Caco-2 (cell line): ENCODE measurements at regions not wholly inside any gene's neighbourhood (a gene's known extent, or its start where the extent isn't known, plus 50 kb on each side); places are given as distances from the start of the nearest gene placed in this dataset.

ENCODE experiments used
- BruUV-seq: library from RNA; stranded (reverse); fragments of 400-500 nt; replicated peaks from 2 replicates; lab custom pipeline; 2021; lab: Mats Ljungman, UMichigan
- CTCF ChIA-PET: fragments of 300-600 bp; sonication (Branson Sonifier 250); formaldehyde crosslinking; loops from one replicate; lab custom pipeline; 2022; ENCODE audit warnings: antibody characterized with exemption; lab: Charles Lee
- POLR2A ChIA-PET: fragments of 300-600 bp; sonication (Branson Sonifier 250); formaldehyde crosslinking; loops from one replicate; lab custom pipeline; 2022; ENCODE audit warnings: antibody characterized with exemption; lab: Charles Lee
- DNase-seq, 2 experiments: peaks; one replicate each; pipeline versions ENCODE4 v3.0.0 to v3.0.0-alpha.2; 2020 to 2022
- H3K27me3 ChIP-seq: replicated peaks from 2 replicates; pipeline ENCODE4 v1.6.0; 2011; ENCODE audit warnings: low read length; ENCODE audit not compliant: control insufficient read depth, insufficient read depth
- H3K36me3 ChIP-seq: 2 replicates; pipeline ENCODE4 v1.5.1; 2011; ENCODE audit warnings: low read length; ENCODE audit not compliant: control insufficient read depth, insufficient read depth
- H3K4me1 ChIP-seq: fragments of 250-450 bp; sonication (Bioruptor Pico); 2 replicates; pipeline ENCODE4 v1.5.1; 2020; ENCODE audit warnings: mild to moderate bottlenecking
- H3K4me3 ChIP-seq: 2 replicates; pipeline ENCODE4 v1.5.1; 2011; ENCODE audit warnings: low read depth, mild to moderate bottlenecking, control low read depth, low read length
- H3K9me3 ChIP-seq: fragments of 250-450 bp; sonication (Bioruptor Pico); 2 replicates; pipeline ENCODE4 v1.5.1; 2020; ENCODE audit warnings: mild to moderate bottlenecking, moderate library complexity
- H3K27ac Mint-ChIP-seq: one replicate; pipeline ENCODE4 v1.8.0; 2022; ENCODE audit warnings: mixed read lengths; ENCODE audit not compliant: unreplicated experiment
- H3K27me3 Mint-ChIP-seq: one replicate; pipeline ENCODE4 v1.8.0; 2022; ENCODE audit warnings: mixed read lengths; ENCODE audit not compliant: insufficient read depth, unreplicated experiment
- H3K36me3 Mint-ChIP-seq: one replicate; pipeline ENCODE4 v1.8.0; 2022; ENCODE audit warnings: mild to moderate bottlenecking, mixed read lengths; ENCODE audit not compliant: insufficient read depth, unreplicated experiment
- H3K4me1 Mint-ChIP-seq: one replicate; pipeline ENCODE4 v1.8.0; 2022; ENCODE audit warnings: low read depth, mixed read lengths; ENCODE audit not compliant: unreplicated experiment
- H3K4me3 Mint-ChIP-seq: one replicate; pipeline ENCODE4 v1.8.0; 2022; ENCODE audit warnings: mild to moderate bottlenecking, moderate library complexity, mixed read lengths; ENCODE audit not compliant: unreplicated experiment
- H3K9me3 Mint-ChIP-seq: one replicate; pipeline ENCODE4 v1.8.0; 2022; ENCODE audit warnings: mixed read lengths; ENCODE audit not compliant: unreplicated experiment
- CTCF ChIP-seq, 2 experiments: fragments of 200-600 bp in 1 of 2; IDR thresholded peaks; 1 replicate in 1 of 2; 2 replicates in 1 of 2; pipeline versions ENCODE4 v1.5.1 to v1.8.0; 2011 to 2022; ENCODE audit warnings: antibody characterized with exemption in 1 of 2, control low read depth in 1 of 2, inconsistent platforms in 1 of 2, low read depth in 1 of 2, low read length in 1 of 2, mild to moderate bottlenecking in 1 of 2, moderate library complexity in 1 of 2; ENCODE audit not compliant: insufficient read depth in 1 of 2, severe bottlenecking in 1 of 2, unreplicated experiment in 1 of 2
- intact Hi-C: fragments of 100-400 bp; cut with micrococcal nuclease; formaldehyde crosslinking; loops from one replicate; pipeline ENCODE4 v1.10.0; 2022; ENCODE audit not compliant: unreplicated experiment

GRCh38 chr4:75126058-75126457 lies 193.1 kb downstream of the PARM1 start:
- H3K4me1 Mint-ChIP-seq: peaks cover 10% of the 10 kb centered on the region

GRCh38 chr4:75122424-75123014 lies 189.6 kb downstream of the PARM1 start:
- no TSS peak for BruUV-seq
- CTCF ChIA-PET: no interaction called here
- no peak for TF ChIP-seq CTCF (IDR thresholded peaks at IDR 0.05; ENCODE audit: insufficient read depth in 1 of 2, low read depth in 1 of 2, low read length in 1 of 2, severe bottlenecking in 1 of 2, unreplicated experiment in 1 of 2)
- H3K27ac Mint-ChIP-seq: no peak overlapping the region
- Histone ChIP-seq H3K9me3 (peaks cover 13% of the 10 kb centered on the region), H3K36me3 (no peaks in the 10 kb centered on the region), H3K4me1 (no peaks in the 10 kb centered on the region), H3K27me3 (no peaks in the 10 kb centered on the region), H3K4me3 (no peak overlapping the region)
- no peak overlapping the region for H3K4me3 Mint-ChIP-seq
- H3K9me3 Mint-ChIP-seq: peaks cover 45% of the 10 kb centered on the region
- H3K36me3 Mint-ChIP-seq: no peaks in the 10 kb centered on the region
- no peak for DNase-seq
- peaks cover 10% of the 10 kb centered on the region for H3K4me1 Mint-ChIP-seq
- intact Hi-C loops: no loop called here
- no peaks in the 10 kb centered on the region for H3K27me3 Mint-ChIP-seq
- POLR2A ChIA-PET: no interaction called here

More at GRCh38 chr4:75126058-75126457, 193.1 kb downstream of the PARM1 start:
- Histone ChIP-seq H3K4me1 (no peaks in the 10 kb centered on the region), H3K36me3 (no peaks in the 10 kb centered on the region), H3K9me3 (no peaks in the 10 kb centered on the region; the same call in 1 of the 2 replicates), H3K27me3 (no peaks in the 10 kb centered on the region), H3K4me3 (no peak overlapping the region)
- H3K36me3 Mint-ChIP-seq: no peaks in the 10 kb centered on the region
- no TSS peak for BruUV-seq
- intact Hi-C loops: no loop called here
- H3K27ac Mint-ChIP-seq: peak overlapping the region; percentile 72
- POLR2A ChIA-PET: no interaction called here
- TF ChIP-seq CTCF (IDR thresholded peaks at IDR 0.05; ENCODE audit: insufficient read depth in 1 of 2, low read depth in 1 of 2, low read length in 1 of 2, severe bottlenecking in 1 of 2, unreplicated experiment in 1 of 2): no peak
- CTCF ChIA-PET: no interaction called here
- H3K27me3 Mint-ChIP-seq: no peaks in the 10 kb centered on the region
- no peak for DNase-seq
- H3K4me3 Mint-ChIP-seq: peak overlapping the region; percentile 77
- H3K9me3 Mint-ChIP-seq: peaks cover 20% of the 10 kb centered on the region

GRCh38 chr4:75118739-75119138 lies 185.8 kb downstream of the PARM1 start:
- H3K9me3 ChIP-seq: peaks cover 13% of the 10 kb centered on the region
- no peaks in the 10 kb centered on the region for H3K27me3 ChIP-seq
- CTCF ChIA-PET: interaction anchor here (0.6 kb wide), 1 partner anchor 95 kb away, joined by 4 read pairs; no protein-coding TSS in a partner anchor
- H3K4me3 Mint-ChIP-seq: no peak overlapping the region
- H3K9me3 Mint-ChIP-seq: peaks cover 45% of the 10 kb centered on the region
- no peak for DNase-seq
- BruUV-seq: no TSS peak
- POLR2A ChIA-PET: no interaction called here
- intact Hi-C loops: loop anchor here (5.0 kb wide), 1 partner anchor 186 kb away; the partner anchor contains the start of gene PARM1
- H3K4me3 ChIP-seq: no peak overlapping the region
- H3K4me1 Mint-ChIP-seq: peaks cover 10% of the 10 kb centered on the region
- no peaks in the 10 kb centered on the region for H3K27me3 Mint-ChIP-seq
- no peak for TF ChIP-seq CTCF (IDR thresholded peaks at IDR 0.05; ENCODE audit: insufficient read depth in 1 of 2, low read depth in 1 of 2, low read length in 1 of 2, severe bottlenecking in 1 of 2, unreplicated experiment in 1 of 2)
- H3K36me3 ChIP-seq: no peaks in the 10 kb centered on the region
- H3K36me3 Mint-ChIP-seq: no peaks in the 10 kb centered on the region
- no peaks in the 10 kb centered on the region for H3K4me1 ChIP-seq
- no peak overlapping the region for H3K27ac Mint-ChIP-seq
